Left renal cortex interstitium (tissue), 4 donors: ENCODE measurements at regions not wholly inside any gene's neighbourhood (a gene's known extent, or its start where the extent isn't known, plus 50 kb on each side); places are given as distances from the start of the nearest gene placed in this dataset.

ENCODE experiments used
- DNase-seq, 4 donors: peaks; one replicate each; pipeline ENCODE4 v3.0.0-alpha.2; 2013; ENCODE audit warnings: low read depth in 4 of 4, low spot score in 2 of 4, missing footprints in 1 of 4

DNA sequence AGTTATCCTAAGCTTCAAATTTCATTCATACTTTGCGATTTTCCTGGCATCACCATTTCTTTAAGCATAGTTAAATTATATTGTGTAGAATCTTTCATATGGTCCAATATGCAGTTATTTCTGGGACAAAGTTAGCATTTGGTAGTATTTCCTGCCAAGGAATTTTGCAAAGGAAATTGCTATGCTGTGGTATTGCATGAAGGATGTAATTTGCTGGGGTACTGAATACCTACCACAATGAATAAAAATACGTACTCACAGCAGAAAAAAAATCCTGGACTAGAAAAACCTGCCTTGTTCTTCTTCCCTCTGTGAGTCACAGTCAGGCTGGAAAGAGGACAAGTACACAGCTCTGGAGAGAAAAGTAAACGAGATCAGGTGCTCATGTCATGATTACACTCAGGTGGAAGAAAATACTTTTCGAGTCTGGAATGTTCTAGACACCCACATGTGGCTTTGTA lies 241.2 kb downstream of the PTBP2 start:
- no peak for DNase-seq

DNA sequence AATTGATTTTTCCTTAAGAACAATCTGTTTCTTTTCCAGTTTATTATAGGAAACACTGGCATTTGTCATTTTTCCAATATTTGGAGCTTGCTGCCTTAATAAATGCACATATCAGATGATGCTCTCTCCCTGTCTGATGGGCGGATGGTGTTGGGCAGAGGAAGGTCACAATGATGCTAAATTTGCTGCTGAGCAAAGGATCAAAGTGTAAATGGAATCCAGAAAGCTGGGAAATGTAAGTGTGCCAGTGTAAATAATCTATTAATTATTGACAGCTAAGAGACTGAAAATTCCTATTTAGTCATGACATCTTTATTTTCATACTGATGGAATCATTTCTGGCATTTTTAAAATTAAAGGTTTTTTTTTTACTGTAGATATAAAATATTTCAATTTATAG lies 243.2 kb downstream of the PTBP2 start:
- DNase-seq = no peak

DNA sequence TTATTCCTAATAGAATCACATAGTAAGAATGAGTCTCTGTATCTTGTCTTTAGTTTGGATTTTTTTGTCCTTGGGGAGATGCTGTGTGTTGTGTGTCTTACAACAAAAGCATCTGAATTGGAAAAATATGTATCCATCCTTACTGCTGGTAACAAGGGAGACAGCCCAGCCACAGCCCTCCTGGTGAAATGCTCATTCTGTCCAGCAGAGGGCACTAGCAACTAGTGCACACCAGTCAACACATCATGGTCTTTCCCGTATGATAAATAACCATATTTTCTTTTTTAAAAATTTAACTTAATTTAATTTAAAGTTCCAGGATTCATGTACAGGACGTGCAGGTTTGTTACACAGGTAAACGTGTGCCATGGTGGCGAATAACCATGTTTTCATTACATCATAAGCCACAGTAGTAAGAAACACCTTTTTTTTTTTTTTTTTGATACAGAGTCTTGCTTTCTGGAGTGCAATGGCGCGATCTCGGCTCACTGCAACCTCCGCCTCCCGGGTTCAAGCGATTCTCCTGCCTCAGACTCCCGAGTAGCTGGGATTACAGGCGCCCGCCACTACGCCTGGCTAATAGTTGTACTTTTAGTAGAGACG lies 245.1 kb downstream of the PTBP2 start:
- peak in 3 of 4 donors; percentile 37 to 58 (median 49) for DNase-seq

DNA sequence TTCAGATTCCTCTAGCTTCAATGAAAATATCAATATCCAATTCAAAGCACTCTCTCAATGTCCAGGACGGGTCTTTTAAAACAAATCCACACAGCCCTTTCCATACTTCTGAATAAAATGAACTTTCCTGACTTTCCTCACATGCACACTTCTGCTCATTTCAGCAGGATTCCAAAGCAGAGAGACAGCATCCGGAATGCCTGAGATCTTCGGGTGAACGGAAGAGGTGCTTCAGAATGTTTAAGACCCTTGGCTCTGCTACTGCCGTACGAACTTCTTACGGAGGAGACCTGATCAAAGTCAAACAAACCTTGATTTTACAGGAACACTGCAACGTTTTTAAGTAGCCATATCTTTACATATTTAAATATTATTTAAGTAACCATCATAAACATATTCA lies 245.7 kb downstream of the PTBP2 start:
- DNase-seq = no peak

DNA sequence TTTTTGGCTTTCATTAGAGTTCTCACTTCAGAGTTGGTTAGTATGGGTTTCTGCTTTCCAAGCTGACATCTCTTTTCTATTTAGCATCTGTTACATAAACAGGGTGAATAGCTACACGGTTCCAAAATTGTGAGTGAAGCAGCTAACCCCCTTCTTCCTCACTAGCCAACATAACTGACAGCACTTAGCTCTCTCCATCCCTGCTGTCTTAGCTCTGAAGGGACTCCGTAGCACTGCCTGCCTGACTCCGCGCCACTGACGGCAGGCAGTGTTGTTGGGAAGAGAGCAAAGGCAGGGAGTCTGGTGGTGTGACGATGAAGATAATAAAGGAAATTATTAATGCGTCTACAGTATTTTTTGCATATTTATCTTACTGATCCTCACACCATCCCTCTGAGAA lies 247.0 kb downstream of the PTBP2 start:
- no peak for DNase-seq

DNA sequence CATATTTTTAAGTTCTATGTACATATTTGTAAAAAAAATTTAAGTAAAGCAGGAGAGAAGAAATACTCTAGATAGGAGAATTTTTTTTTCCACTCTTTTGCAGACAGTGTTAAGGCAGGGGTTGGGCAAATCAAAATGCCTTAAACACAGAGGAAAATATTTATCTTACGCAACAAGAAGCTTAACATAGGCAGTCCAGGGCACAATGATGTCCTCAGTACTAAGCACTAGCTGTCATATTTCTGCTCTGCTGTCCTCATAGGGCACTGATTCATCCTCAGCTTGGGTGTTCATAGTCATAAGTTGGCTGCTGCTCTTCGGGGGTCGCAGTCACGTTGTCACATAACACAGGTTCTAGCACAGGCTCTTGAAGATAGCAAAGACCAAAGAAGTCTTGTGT lies 247.4 kb downstream of the PTBP2 start:
- DNase-seq = no peak

DNA sequence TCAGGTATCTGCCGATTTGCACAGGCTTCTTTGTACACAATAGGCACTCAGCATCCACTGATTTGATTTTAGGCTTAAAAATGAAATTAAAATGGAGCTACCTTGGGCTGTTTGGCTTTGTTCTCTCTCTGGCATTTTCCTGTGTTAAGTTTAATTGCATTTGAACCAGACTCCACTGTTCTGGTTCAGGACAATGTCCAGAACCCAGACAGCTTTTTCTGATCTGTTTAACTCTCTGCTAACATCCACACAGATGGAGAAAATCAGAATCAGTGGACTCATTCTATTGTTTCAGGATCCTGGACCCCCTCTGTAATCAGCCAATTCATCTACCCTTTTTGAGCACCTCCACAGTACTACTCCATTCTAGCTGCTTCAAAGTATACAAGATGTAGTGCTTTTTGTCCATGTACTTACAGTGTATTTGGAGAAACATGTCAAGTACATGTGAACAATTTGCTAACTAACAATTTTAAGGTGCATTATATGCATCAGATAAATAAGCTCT lies 248.1 kb downstream of the PTBP2 start:
- DNase-seq = no peak

DNA sequence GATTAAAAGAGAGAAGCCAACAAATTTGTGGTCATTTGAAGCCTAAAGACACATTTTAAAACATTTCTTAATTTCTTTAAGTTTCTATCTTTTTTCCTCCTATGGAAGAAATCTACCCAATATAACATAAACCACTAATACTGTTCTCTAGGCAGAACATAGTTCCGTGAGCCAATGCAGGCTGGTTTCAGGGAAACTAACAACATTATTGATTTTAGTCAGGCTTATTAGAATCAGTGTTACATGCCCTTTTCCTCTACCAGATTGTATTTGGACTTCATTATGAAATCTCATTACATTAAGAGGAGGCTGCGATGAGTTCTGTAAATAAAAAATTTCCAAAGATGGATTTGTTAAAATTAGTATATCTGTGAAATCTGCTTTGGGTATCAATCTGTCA lies 249.9 kb downstream of the PTBP2 start:
- no peak for DNase-seq

DNA sequence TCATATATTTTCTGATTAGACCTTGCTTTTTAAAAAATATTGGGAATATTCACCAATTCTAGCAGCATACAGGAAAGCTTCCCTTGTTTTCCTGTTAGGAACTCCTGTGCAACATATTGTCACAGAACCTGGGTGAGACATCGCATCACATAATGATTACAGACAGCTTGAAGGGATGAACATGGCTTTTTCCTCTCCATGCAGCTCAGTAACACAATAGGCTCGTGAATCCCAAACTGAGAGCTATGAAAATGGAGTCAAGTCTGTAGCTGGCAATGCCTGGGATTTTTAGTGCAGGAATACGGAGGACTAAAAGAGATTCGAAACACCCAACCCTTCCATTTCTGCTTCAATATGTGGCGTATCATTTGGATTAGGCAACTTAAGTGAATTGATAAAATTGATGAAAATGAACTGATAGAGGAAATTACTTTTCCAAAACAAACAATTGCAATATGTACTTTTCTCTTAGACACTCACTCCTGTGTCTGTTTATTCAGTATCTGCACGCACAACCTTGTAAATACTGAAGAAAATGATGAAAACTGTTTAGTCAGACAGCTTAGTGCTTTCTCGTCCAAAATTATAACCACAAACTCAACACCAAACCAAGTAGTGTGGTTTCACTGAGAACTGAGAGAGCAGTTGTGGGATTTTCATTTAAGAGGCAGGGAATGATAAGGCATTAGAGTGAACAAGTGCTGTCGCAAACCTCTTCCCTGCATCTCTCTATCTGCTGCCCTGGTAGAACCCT lies 250.4 kb downstream of the PTBP2 start:
- no peak for DNase-seq

DNA sequence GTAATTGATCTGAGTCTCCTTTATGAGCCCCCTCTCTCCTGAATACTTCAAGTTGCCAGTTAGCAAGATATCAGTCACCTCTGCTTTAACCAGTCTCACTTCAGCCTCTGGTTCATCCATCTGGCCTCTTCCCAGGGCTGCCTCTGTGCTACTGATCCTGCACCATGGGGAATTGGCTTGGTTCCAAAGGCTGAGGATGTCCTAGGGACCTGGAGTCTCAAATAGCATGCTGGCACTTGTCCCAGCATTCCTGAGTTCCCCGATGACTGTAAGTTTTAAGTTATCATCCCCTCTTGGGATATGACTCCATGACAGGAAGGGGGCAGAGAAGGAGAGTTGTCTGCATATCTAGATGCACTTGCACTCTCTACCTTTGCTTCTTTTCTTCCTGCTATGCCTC lies 252.0 kb downstream of the PTBP2 start:
- no peak for DNase-seq

DNA sequence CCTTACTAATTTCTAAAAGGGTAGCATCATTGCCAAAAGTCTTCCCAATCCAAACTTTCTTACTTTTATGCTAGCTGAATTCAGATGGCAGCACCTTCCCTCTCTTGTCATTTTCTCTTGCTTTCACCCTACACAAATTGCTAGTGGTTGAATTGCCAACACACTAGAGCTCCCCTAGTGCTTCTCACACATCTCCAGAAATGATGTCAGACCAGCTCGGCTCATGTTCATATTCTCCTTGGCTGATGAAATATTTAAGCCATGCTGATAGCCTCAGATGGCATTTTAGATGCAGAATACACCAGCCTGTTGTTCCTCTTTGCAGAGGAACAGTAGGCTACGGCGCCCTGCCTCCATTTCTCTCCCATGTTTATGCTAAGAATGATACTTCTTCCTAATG lies 256.9 kb downstream of the PTBP2 start:
- DNase-seq = no peak

DNA sequence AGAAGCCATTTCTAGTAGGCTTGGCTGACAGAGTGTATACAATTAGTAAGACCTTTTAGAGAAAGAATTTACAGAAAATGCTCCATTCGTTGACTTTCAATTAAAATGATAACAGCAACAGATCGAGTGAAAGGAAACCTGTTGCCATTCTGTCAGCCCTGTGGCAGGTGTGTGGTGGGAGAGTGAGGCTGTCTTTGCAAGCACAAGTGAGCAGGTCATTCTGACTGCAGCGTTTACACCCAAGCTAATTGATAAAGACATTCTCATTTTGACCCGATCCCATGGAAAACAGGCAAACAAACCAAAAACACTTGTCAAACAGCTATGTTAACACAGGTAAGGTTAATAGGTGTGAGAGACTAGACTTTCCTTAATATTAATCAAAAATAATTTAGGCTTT lies 257.3 kb downstream of the PTBP2 start:
- no peak for DNase-seq

DNA sequence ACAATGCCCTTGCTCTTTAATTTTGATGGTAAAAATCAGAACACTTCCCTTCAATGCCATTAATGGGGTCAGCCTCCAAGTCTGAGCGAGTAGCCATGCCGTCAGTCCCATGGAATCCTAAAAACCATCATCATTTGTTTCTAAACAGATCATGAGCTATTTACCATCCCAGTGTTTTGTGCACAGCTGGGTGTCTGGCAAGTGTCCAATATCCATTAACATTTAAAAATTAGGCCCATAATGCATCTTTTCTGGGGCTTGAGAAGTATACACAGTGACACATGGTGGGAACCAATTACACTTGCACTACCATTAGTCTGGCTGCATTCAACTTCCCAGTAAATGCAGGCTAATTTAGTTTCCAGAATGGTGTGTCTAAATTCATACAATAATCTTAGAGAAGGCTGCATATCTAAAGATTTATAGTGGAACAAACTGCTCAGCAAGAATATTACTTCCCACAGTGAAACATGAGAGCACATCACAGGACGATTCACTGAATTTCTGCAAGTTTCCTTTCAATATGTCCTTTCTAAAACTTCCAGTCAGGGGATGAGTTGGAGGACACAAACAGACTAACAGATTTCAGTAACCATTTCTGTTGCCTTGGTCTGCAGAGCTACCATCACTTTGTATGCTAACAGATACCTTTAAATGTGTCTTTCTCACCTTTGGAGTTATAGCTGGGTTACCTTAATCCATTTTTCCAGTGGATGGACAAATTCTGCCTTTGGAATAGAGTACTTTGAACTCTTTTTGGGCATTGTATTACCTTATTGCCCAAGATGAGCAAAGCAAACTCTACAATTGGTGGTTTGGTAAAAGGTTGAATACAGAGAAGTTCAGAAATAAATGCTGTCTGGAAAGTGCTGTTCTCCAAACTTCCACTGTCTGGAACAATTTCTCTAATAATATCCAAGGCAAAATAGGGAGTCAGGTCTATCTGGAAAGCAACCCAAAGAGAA lies 258.0 kb downstream of the PTBP2 start:
- no peak for DNase-seq

DNA sequence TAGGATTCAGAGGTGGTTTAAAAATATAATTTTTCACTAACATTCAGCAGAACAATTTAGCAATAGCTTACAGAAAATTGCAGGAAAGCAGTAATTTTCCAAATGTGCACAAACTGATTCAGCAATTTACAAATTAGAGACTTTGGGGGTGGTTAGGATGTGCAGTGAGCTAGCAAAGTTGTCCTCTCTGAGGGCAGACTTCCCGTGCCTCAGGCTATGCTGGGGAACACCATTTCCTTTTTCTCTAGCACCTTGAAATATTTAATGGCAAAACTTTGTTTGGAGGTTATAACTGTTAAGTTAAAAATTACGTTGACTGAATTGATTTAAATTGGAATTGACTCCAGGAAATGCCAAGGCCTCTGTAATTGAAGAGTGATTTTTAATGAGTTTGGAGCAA lies 258.9 kb downstream of the PTBP2 start:
- DNase-seq = no peak

DNA sequence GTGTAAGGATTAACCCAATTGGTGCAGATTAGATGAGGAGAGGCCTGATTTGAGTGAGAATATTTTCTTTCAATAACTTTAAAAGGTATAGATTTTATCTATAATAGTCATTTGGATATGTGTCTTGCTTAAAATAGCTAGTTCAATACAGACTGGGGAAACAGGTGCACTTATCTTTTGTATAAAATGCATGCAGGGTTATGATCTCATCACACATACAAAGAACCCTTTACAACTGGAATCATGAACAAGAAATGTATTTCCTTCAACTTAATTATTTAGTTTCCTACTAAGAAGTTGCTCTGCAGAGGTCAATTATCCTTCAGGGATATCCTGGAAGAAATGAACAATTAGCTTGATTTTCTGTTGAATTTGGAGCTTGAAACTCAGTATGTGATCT lies 259.6 kb downstream of the PTBP2 start:
- DNase-seq = no peak

DNA sequence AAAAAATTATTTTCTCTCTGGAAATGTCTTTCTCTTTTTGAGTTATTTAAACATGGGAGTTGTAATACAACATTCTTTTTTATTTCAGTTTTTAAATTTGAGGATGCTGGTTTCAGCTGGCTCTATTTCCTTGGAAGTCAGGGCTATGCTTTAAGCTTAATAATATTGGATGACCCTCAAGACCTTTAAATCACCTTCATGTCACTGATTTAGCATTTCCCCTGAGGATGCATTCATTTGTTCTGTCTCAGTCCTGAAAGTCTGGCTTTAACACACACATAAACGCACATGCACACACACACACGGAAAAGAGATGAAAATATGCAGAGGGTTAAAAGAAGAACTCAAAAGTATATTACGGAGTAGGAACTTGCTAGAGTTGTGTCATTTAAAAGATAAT lies 260.5 kb downstream of the PTBP2 start:
- no peak for DNase-seq

DNA sequence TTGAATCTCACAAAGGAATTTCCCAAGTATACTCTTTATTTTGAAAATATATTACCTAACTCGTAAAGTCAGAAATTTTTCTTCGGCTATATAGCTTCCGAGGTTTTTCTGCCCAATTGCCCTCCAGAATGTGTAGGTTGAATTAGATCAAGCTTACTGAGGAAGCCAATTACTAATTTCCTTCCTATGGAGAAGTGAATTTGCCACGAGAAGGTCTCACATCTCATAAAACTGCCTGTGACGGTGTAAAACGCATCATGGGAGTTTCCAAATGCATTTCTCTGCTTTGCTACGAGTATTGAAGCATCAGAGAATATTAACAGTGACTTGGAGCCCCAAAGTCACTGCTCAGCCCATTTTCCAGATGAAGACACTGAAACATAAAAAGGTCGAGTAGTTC lies 262.3 kb downstream of the PTBP2 start:
- DNase-seq = no peak

DNA sequence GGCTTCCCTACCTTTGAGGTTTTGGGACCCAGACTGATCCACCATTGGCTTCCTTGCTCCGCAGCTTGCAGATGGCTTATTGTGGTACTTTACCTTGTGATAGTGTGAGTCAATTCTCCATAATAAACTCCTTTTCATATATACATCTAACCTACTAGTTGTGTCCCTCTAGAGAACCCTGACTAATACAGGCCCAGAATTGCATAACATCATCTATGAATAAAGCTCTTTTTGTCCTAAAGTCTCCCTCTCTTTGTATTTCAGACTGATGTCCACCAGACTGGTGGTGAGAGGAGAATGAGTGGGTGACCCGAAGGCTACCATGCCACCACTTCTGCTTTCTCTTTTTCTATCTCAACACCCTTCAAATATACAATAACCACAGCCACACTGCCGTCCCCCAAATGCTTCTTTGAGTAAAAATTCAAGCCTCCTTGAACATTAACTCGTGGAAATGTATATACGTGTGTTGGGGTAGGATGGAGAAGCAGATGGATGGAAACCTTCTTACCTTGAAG lies 265.7 kb downstream of the PTBP2 start:
- no peak for DNase-seq

DNA sequence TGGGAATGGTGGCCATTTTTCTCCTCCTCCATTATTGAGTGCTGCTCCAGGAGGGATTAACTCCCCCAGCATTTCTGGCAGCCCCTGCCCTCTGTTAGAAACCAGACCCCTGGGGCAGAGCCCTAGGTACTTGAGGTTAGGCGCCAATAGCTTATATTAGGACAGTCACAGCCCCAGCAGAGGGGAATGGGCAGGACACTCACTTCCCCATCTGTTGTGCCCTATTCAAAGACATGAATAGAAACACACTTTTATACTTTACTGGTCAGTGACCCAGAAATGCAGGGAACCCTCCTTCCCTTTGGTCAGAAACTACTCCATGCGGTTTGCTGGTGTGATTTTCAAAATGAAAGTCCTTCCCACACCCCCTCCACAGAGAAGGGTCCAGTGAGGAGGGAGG lies 267.7 kb downstream of the PTBP2 start:
- no peak for DNase-seq

DNA sequence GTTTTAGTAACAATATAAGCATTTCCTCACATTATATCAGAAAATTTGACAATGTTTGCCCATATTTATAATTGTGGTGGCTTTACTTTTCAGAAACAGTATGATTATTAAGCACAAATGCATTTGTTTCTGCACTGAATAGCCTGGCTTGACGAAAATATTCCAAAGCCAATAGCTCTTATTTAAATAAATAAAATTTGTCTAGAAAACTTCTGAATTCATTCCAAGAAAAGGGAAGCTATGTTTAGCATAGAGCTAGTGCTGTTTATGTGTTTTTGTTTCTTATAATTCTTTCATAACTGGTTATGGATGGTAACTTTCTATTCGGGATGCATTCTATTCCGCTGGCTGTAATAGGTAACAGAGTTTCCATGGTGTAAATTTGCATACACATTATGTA lies 268.6 kb downstream of the PTBP2 start:
- no peak for DNase-seq

DNA sequence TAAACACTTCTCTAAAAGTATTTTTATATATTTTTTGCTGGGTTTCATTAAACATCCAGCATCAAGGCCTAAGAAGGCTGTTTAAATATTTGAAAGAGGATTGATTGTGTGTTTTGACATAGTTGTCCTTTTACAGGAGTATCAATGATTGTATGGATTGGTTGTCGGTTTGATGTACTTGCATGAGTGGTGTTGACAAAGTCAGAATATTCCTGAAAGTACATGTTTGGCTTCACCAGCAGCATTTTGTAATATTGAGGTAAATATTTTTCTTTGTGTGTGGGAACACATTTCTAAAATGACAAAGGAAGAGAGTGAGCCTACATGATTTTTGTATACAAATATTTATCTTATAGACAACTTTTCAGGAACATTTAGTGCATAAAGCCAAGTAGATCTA lies 269.7 kb downstream of the PTBP2 start:
- no peak for DNase-seq
